B cell (primary cell): ENCODE measurements at regions not wholly inside any gene's neighbourhood (a gene's known extent, or its start where the extent isn't known, plus 50 kb on each side); places are given as distances from the start of the nearest gene placed in this dataset.
A peak's percentile ranks its signal among the peaks of the same experiment; 100 is the strongest.

Experiments used
- ATAC-seq: fragments of 200-7000 bp; cut with Tn5 transposase; one replicate; pipeline ENCODE4 v1.10.0; 2021; ENCODE audit warnings: low read depth, mild to moderate bottlenecking, moderate number of reproducible peaks, moderate library complexity
- CTCF ChIA-PET: fragments of 350-600 bp; sonication (Branson Sonifier 250); formaldehyde crosslinking; loops from one replicate; lab custom pipeline; 2021; ENCODE audit warnings: antibody characterized with exemption, inconsistent platforms; lab: Charles Lee
- POLR2A ChIA-PET: fragments of 350-600 bp; sonication (Branson Sonifier 250); formaldehyde crosslinking; loops from one replicate; lab custom pipeline; 2021; ENCODE audit warnings: antibody characterized with exemption; lab: Charles Lee
- DNase-seq: peaks from one replicate; pipeline ENCODE4 v3.0.0; 2013
- H2AFZ ChIP-seq: 2 replicates; pipeline ENCODE4 v1.6.1; 2012; ENCODE audit warnings: mild to moderate bottlenecking, low read depth, low read length; ENCODE audit not compliant: insufficient read depth, poor library complexity, severe bottlenecking
- H3K27ac ChIP-seq, 2 donors: 1 replicate in 1 of 2; 2 replicates in 1 of 2; pipeline ENCODE4 v1.5.1; 2012 to 2013; ENCODE audit warnings: low read length in 2 of 2, mild to moderate bottlenecking in 2 of 2, moderate library complexity in 1 of 2
- H3K27me3 ChIP-seq, 4 experiments: fragments of 200-600 bp in 1 of 4; sonication (generic) in 1 of 4; replicated peaks in 1 of 4; 1 replicate in 2 of 4; 2 replicates in 2 of 4; pipeline versions ENCODE4 v1.6.1 to v1.7.0; 2013 to 2016; ENCODE audit warnings: low read length in 3 of 4, mild to moderate bottlenecking in 2 of 4, mixed read lengths in 1 of 4, moderate library complexity in 1 of 4; ENCODE audit not compliant: insufficient read depth in 4 of 4, control insufficient read depth in 3 of 4; ENCODE audit errors: control extremely low read depth in 1 of 4
- H3K36me3 ChIP-seq, 2 experiments: replicated peaks in 1 of 2; 1 replicate in 1 of 2; 2 replicates in 1 of 2; pipeline versions ENCODE4 v1.6.1 to v1.7.1; 2013; ENCODE audit warnings: low read length in 1 of 2; ENCODE audit not compliant: insufficient read depth in 2 of 2, control insufficient read depth in 1 of 2; ENCODE audit errors: control extremely low read depth in 1 of 2, extremely low read depth in 1 of 2
- H3K4me1 ChIP-seq, 2 donors: fragments of 200-600 bp in 1 of 2; sonication (generic) in 1 of 2; 1 replicate in 1 of 2; 2 replicates in 1 of 2; pipeline versions ENCODE4 v1.5.1 to v1.6.1; 2013 to 2017; ENCODE audit warnings: low read length in 2 of 2; ENCODE audit not compliant: control insufficient read depth in 2 of 2, insufficient read depth in 2 of 2
- H3K4me2 ChIP-seq: replicated peaks from 2 replicates; pipeline ENCODE3; 2012; ENCODE audit warnings: mild to moderate bottlenecking, low read depth, low read length; ENCODE audit not compliant: poor library complexity, severe bottlenecking
- H3K4me3 ChIP-seq, 5 experiments: fragments of 200-600 bp in 1 of 5; sonication (generic) in 1 of 5; 1 replicate in 3 of 5; 2 replicates in 2 of 5; pipeline versions ENCODE4 v1.5.1 to v1.7.0; 2011 to 2016; ENCODE audit warnings: low read length in 4 of 5, mild to moderate bottlenecking in 4 of 5, low read depth in 2 of 5, control low read depth in 1 of 5, moderate library complexity in 1 of 5; ENCODE audit not compliant: insufficient read depth in 1 of 5; ENCODE audit errors: control extremely low read depth in 1 of 5, extremely low read depth in 1 of 5
- H3K79me2 ChIP-seq: fragments of 200-600 bp; sonication (generic); one replicate; pipeline ENCODE4 v1.6.0; 2016; ENCODE audit warnings: low read length; ENCODE audit not compliant: control insufficient read depth, insufficient read depth
- H3K9ac ChIP-seq: fragments of 200-600 bp; sonication (generic); 2 replicates; pipeline ENCODE4 v1.6.1; 2017; ENCODE audit warnings: mild to moderate bottlenecking, low read length, moderate library complexity
- H3K9me3 ChIP-seq, 3 donors: one replicate each; pipeline versions ENCODE4 v1.6.1 to v1.7.1; 2013; ENCODE audit warnings: low read length in 2 of 3; ENCODE audit not compliant: control insufficient read depth in 2 of 3, insufficient read depth in 1 of 3; ENCODE audit errors: control extremely low read depth in 1 of 3
- H4K20me1 ChIP-seq: 2 replicates; pipeline ENCODE4 v1.6.0; 2012; ENCODE audit warnings: mild to moderate bottlenecking, low read length; ENCODE audit not compliant: insufficient read depth, control insufficient read depth, poor library complexity, severe bottlenecking
- H3K27ac Mint-ChIP-seq: one replicate; pipeline ENCODE4 v1.8.0; 2021; ENCODE audit warnings: mixed read lengths
- H3K27me3 Mint-ChIP-seq: one replicate; pipeline ENCODE4 v1.8.0; 2021; ENCODE audit warnings: mixed read lengths
- H3K4me1 Mint-ChIP-seq: one replicate; pipeline ENCODE4 v1.8.0; 2021; ENCODE audit warnings: mixed read lengths
- H3K4me3 Mint-ChIP-seq: one replicate; pipeline ENCODE4 v1.8.0; 2021; ENCODE audit warnings: mixed read lengths
- H3K9me3 Mint-ChIP-seq: one replicate; pipeline ENCODE4 v1.8.0; 2022; ENCODE audit warnings: mixed read lengths; ENCODE audit not compliant: insufficient read depth
- EZH2 ChIP-seq: IDR thresholded peaks from 2 replicates; pipeline ENCODE4 v1.6.1; 2012; ENCODE audit warnings: borderline replicate concordance, low read depth, mild to moderate bottlenecking, moderate library complexity, low read length; ENCODE audit not compliant: insufficient read depth, poor library complexity, severe bottlenecking
- WGBS: methylation state at CpG from one replicate; pipeline ENCODE4 v1.1.5; 2013; ENCODE audit warnings: missing lambda C conversion rate; ENCODE audit not compliant: insufficient coverage; 5-methylcytosine and 5-hydroxymethylcytosine counted together
- intact Hi-C: fragments of 100-400 bp; cut with micrococcal nuclease; formaldehyde crosslinking; loops from one replicate; pipeline ENCODE4 v1.10.0; 2022
- TF ChIP-seq, protein P1 (sequence below): fragments of 200-600 bp; IDR thresholded peaks from one replicate; pipeline ENCODE4 v1.8.0; 2022; ENCODE audit warnings: antibody characterized with exemption, mild to moderate bottlenecking

DNA sequence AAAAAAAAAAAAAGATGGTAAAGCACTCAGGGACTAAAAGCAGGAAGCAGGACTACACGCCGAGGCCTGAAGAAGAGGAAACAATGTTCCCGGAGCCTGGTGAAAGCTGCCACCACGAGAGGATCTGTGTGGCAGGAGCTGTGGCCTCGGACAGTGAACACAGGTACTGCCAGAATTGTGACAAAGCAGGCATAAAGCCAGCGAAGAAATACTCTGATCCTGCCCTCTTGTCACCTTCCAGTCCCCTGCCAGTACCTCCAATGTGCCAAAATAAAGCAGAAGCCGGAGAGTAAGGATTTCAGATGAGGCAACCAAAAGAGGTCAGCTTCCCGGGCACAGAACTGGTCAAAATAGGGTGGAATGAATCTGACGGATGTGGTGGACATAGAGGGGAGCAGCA, 211.5 kb upstream of the TARS1 start:
- DNase-seq (no peak), ATAC-seq (no peak)
- Histone ChIP-seq H3K36me3 (no peaks in the 10 kb centered on the region), H3K27me3 (no peaks in the 10 kb centered on the region), H3K79me2 (no peaks in the 10 kb centered on the region), H3K9ac (no peak overlapping the region), H3K27ac (no peak overlapping the region), H3K4me2 (no peak overlapping the region), H4K20me1 (no peaks in the 10 kb centered on the region), H3K9me3 (no peaks in the 10 kb centered on the region), H2AFZ (no peak overlapping the region), H3K4me1 (no peaks in the 10 kb centered on the region), H3K4me3 (no peak overlapping the region)
- no peak overlapping the region for H3K4me3 Mint-ChIP-seq
- POLR2A ChIA-PET: no interaction called here
- intact Hi-C loops: no loop called here
- WGBS: 15% methylated on average over 7 of the region's 9 CpGs
- CTCF ChIA-PET: no interaction called here
- TF ChIP-seq, protein P1, sequence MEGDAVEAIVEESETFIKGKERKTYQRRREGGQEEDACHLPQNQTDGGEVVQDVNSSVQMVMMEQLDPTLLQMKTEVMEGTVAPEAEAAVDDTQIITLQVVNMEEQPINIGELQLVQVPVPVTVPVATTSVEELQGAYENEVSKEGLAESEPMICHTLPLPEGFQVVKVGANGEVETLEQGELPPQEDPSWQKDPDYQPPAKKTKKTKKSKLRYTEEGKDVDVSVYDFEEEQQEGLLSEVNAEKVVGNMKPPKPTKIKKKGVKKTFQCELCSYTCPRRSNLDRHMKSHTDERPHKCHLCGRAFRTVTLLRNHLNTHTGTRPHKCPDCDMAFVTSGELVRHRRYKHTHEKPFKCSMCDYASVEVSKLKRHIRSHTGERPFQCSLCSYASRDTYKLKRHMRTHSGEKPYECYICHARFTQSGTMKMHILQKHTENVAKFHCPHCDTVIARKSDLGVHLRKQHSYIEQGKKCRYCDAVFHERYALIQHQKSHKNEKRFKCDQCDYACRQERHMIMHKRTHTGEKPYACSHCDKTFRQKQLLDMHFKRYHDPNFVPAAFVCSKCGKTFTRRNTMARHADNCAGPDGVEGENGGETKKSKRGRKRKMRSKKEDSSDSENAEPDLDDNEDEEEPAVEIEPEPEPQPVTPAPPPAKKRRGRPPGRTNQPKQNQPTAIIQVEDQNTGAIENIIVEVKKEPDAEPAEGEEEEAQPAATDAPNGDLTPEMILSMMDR: no peak
- TF ChIP-seq EZH2: no peak
- no peaks in the 10 kb centered on the region for H3K27me3 Mint-ChIP-seq
- H3K9me3 Mint-ChIP-seq: peaks cover 3% of the 10 kb centered on the region
- no peak overlapping the region for H3K27ac Mint-ChIP-seq
- H3K4me1 Mint-ChIP-seq: no peaks in the 10 kb centered on the region

DNA sequence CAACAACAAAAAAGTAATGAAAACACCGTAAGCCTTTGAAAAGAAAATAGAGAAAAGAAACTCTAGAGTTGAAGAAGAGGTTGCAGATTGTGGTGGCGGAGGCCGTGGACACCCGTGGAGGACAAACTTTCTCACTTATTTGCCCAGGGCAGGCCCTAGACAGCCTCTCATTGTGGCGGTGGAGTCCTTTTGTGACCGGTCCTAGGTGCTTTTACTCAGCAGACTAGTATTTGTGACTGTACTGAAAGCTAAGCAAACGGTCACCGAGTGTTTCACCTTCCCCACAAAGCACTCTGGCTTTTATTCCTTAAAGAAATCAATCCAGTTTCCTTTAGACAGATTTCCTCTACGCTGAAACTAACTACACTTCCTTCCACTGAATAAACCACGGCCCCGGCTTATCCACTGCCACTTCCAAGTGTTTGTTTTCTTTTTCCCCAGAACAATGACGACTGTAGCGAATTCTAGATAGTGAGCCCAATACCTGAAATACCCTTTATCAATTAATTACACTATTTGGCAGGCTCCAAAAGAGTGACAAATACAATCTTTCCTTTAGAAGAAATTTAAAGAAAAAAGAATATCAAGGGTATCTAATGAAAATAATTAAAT, 210.2 kb upstream of the TARS1 start:
- Mint-ChIP-seq H3K4me1 (peaks cover 5% of the 10 kb centered on the region), H3K4me3 (no peak overlapping the region), H3K27me3 (no peaks in the 10 kb centered on the region), H3K9me3 (peaks cover 3% of the 10 kb centered on the region), H3K27ac (no peak overlapping the region)
- Histone ChIP-seq H3K4me2 (no peak overlapping the region), H4K20me1 (no peaks in the 10 kb centered on the region), H3K27me3 (no peaks in the 10 kb centered on the region), H3K27ac (no peak overlapping the region), H3K36me3 (no peaks in the 10 kb centered on the region), H3K9ac (no peak overlapping the region), H3K9me3 (no peaks in the 10 kb centered on the region), H3K79me2 (no peaks in the 10 kb centered on the region), H3K4me1 (peaks cover under 1 to 5% of the 10 kb centered on the region in 2 donors), H2AFZ (peak overlapping the region; percentile 20), H3K4me3 (no peak overlapping the region)
- DNase-seq (no peak), ATAC-seq (no peak)
- POLR2A ChIA-PET: no interaction called here
- TF ChIP-seq EZH2: no peak
- TF ChIP-seq, protein P1: no peak
- WGBS: 63% methylated on average over 11 of the region's 13 CpGs
- intact Hi-C loops: no loop called here
- CTCF ChIA-PET: no interaction called here
